H9 (cell line): ENCODE measurements at regions not wholly inside any gene's neighbourhood (a gene's known extent, or its start where the extent isn't known, plus 50 kb on each side); places are given as distances from the start of the nearest gene placed in this dataset.

Source experiments
- DNase-seq: peaks from one replicate; pipeline ENCODE4 v3.0.0-alpha.2; 2017
- H2AFZ ChIP-seq: one replicate; pipeline ENCODE4 v1.6.1; 2013; ENCODE audit warnings: mild to moderate bottlenecking, low read length, control low read depth, moderate library complexity
- H2AK5ac ChIP-seq: 2 replicates; pipeline ENCODE4 v1.6.1; 2013; ENCODE audit warnings: low read length, control low read depth, mixed read lengths; ENCODE audit not compliant: insufficient read length
- H2BK120ac ChIP-seq: one replicate; pipeline ENCODE4 v1.6.1; 2013; ENCODE audit warnings: low read depth, mild to moderate bottlenecking, low read length, control low read depth, inconsistent platforms; ENCODE audit not compliant: poor library complexity, severe bottlenecking
- H2BK12ac ChIP-seq: 2 replicates; pipeline ENCODE4 v1.6.1; 2013; ENCODE audit warnings: low read length, control low read depth, mixed read lengths, low read depth; ENCODE audit not compliant: insufficient read length
- H2BK15ac ChIP-seq: 2 replicates; pipeline ENCODE4 v1.6.1; 2013; ENCODE audit warnings: low read depth, low read length, control low read depth
- H2BK20ac ChIP-seq: one replicate; pipeline ENCODE4 v1.6.1; 2013; ENCODE audit warnings: low read depth, mild to moderate bottlenecking, low read length, control low read depth, inconsistent platforms; ENCODE audit not compliant: poor library complexity, severe bottlenecking
- H2BK5ac ChIP-seq: 2 replicates; pipeline ENCODE4 v1.6.1; 2013; ENCODE audit warnings: low read length, control low read depth, mixed read lengths; ENCODE audit not compliant: insufficient read length
- H3K14ac ChIP-seq: 2 replicates; pipeline ENCODE4 v1.6.1; 2013; ENCODE audit warnings: low read length, control low read depth; ENCODE audit not compliant: insufficient read depth
- H3K18ac ChIP-seq: 2 replicates; pipeline ENCODE4 v1.6.1; 2013; ENCODE audit warnings: low read depth, mild to moderate bottlenecking, mixed read lengths, low read length, control low read depth; ENCODE audit not compliant: insufficient read length
- H3K23ac ChIP-seq: 2 replicates; pipeline ENCODE4 v1.6.1; 2013; ENCODE audit warnings: low read length, control low read depth, mixed read lengths, low read depth; ENCODE audit not compliant: insufficient read length
- H3K23me2 ChIP-seq: 2 replicates; pipeline ENCODE4 v1.6.1; 2013; ENCODE audit warnings: low read depth, mild to moderate bottlenecking, mixed read lengths, low read length, control low read depth; ENCODE audit not compliant: insufficient read length, poor library complexity, severe bottlenecking
- H3K27ac ChIP-seq: 2 replicates; pipeline ENCODE4 v1.5.1; 2013; ENCODE audit warnings: low read length, control low read depth, mixed read lengths, low read depth; ENCODE audit not compliant: insufficient read length
- H3K27me3 ChIP-seq: 2 replicates; pipeline ENCODE4 v1.6.1; 2013; ENCODE audit warnings: low read length, control low read depth, inconsistent platforms; ENCODE audit not compliant: insufficient read depth
- H3K4ac ChIP-seq: 2 replicates; pipeline ENCODE4 v1.6.1; 2013; ENCODE audit warnings: low read depth, mild to moderate bottlenecking, control low read depth, inconsistent platforms, low read length, moderate library complexity
- H3K4me1 ChIP-seq: 2 replicates; pipeline ENCODE4 v1.6.1; 2013; ENCODE audit warnings: low read length, control low read depth, inconsistent platforms; ENCODE audit not compliant: insufficient read depth
- H3K4me2 ChIP-seq: 2 replicates; pipeline ENCODE4 v1.6.1; 2013; ENCODE audit warnings: low read length, control low read depth, mixed read lengths; ENCODE audit not compliant: insufficient read length, insufficient read depth
- H3K56ac ChIP-seq: 2 replicates; pipeline ENCODE4 v1.6.1; 2013; ENCODE audit warnings: low read depth, mild to moderate bottlenecking, mixed read lengths, low read length, control low read depth; ENCODE audit not compliant: insufficient read length
- H3K79me1 ChIP-seq: 2 replicates; pipeline ENCODE4 v1.6.1; 2013; ENCODE audit warnings: low read depth, mild to moderate bottlenecking, moderate library complexity, low read length, control low read depth, inconsistent platforms; ENCODE audit not compliant: insufficient read depth, poor library complexity, severe bottlenecking
- H3K79me2 ChIP-seq: 2 replicates; pipeline ENCODE4 v1.6.1; 2013; ENCODE audit warnings: low read length, control low read depth, inconsistent platforms; ENCODE audit not compliant: insufficient read depth
- H3K9ac ChIP-seq: 2 replicates; pipeline ENCODE4 v1.6.1; 2013; ENCODE audit warnings: low read length, control low read depth, mixed read lengths; ENCODE audit not compliant: insufficient read length; ENCODE audit errors: extremely low read depth
- H3K9me3 ChIP-seq: one replicate; pipeline ENCODE4 v1.6.1; 2013; ENCODE audit warnings: low read depth, low read length, inconsistent platforms; ENCODE audit not compliant: control insufficient read depth
- H3T11ph ChIP-seq: one replicate; pipeline ENCODE4 v1.6.1; 2013; ENCODE audit warnings: mild to moderate bottlenecking, low read length, control low read depth, inconsistent platforms
- H4K20me1 ChIP-seq: one replicate; pipeline ENCODE4 v1.6.1; 2013; ENCODE audit not compliant: control insufficient read depth, insufficient read length, insufficient read depth
- H4K5ac ChIP-seq: 2 replicates; pipeline ENCODE4 v1.6.1; 2013; ENCODE audit warnings: low read depth, mild to moderate bottlenecking, mixed read lengths, low read length, control low read depth; ENCODE audit not compliant: insufficient read length
- H4K8ac ChIP-seq: replicated peaks from 2 replicates; pipeline ENCODE4 v1.6.1; 2013; ENCODE audit warnings: low read length, control low read depth, mixed read lengths, low read depth; ENCODE audit not compliant: insufficient read length
- H4K91ac ChIP-seq: 2 replicates; pipeline ENCODE4 v1.6.1; 2013; ENCODE audit warnings: low read depth, mild to moderate bottlenecking, moderate library complexity, mixed read lengths, low read length, control low read depth; ENCODE audit not compliant: insufficient read length
- H3K27ac Mint-ChIP-seq, 3 experiments: 2 replicates in 2 of 3; 3 replicates in 1 of 3; pipeline ENCODE4 v1.8.0; 2020 to 2021; ENCODE audit warnings: mixed read lengths in 3 of 3, mild to moderate bottlenecking in 1 of 3, moderate library complexity in 1 of 3
- H3K27me3 Mint-ChIP-seq: 2 replicates; pipeline ENCODE4 v1.8.0; 2021; ENCODE audit warnings: low read depth, mild to moderate bottlenecking, moderate library complexity, mixed read lengths
- H3K36me3 Mint-ChIP-seq, 3 experiments: 2 replicates in 2 of 3; 3 replicates in 1 of 3; pipeline ENCODE4 v1.8.0; 2020 to 2021; ENCODE audit warnings: low read depth in 3 of 3, mixed read lengths in 3 of 3; ENCODE audit not compliant: insufficient read depth in 1 of 3
- H3K4me1 Mint-ChIP-seq, 2 experiments: 2 replicates each; pipeline ENCODE4 v1.8.0; 2020; ENCODE audit warnings: mixed read lengths in 2 of 2
- H3K4me3 Mint-ChIP-seq, 2 experiments: 2 replicates in 1 of 2; 3 replicates in 1 of 2; pipeline ENCODE4 v1.8.0; 2020 to 2021; ENCODE audit warnings: mild to moderate bottlenecking in 2 of 2, mixed read lengths in 2 of 2, moderate library complexity in 1 of 2
- H3K9me3 Mint-ChIP-seq, 2 experiments: 2 replicates in 1 of 2; 3 replicates in 1 of 2; pipeline ENCODE4 v1.8.0; 2020; ENCODE audit warnings: mild to moderate bottlenecking in 2 of 2, mixed read lengths in 2 of 2, moderate library complexity in 1 of 2
- CTCF ChIP-seq: fragments of 200-600 bp; sonication (generic); conservative IDR thresholded peaks from 3 replicates; pipeline ENCODE4 v1.8.0; 2021; ENCODE audit warnings: antibody characterized with exemption, mild to moderate bottlenecking
- WGBS: extraction: QIAGEN DNeasy Blood & Tissue Kit; methylation state at CpG from one replicate; pipeline ENCODE4 v1.1.7; 2013; ENCODE audit warnings: missing lambda C conversion rate, low lambda C conversion rate, mixed read lengths; ENCODE audit not compliant: insufficient read length; ENCODE audit errors: extremely low coverage; 5-methylcytosine and 5-hydroxymethylcytosine counted together

- H3K18ac ChIP-seq = no peak overlapping the region
- H3K4ac ChIP-seq = no peak overlapping the region
- no peaks in the 10 kb centered on the region for H3K4me1 ChIP-seq
- H3K23ac ChIP-seq = no peak overlapping the region
- no peak for TF ChIP-seq CTCF
- peaks cover 3 to 6% of the 10 kb centered on the region in 2 experiments; a peak in 2 of 4 replicates for H3K4me1 Mint-ChIP-seq
- no peak for DNase-seq
- no peak overlapping the region for H3K9ac ChIP-seq
- H3K27me3 Mint-ChIP-seq = no peaks in the 10 kb centered on the region; the same call in 1 of the 2 replicates
- no peaks in the 10 kb centered on the region for H3K27me3 ChIP-seq
- H2BK12ac ChIP-seq = no peak overlapping the region
- no peak overlapping the region for H4K8ac ChIP-seq
- H3K23me2 ChIP-seq = peaks cover 2% of the 10 kb centered on the region
- H2BK5ac ChIP-seq = no peak overlapping the region
- H3K36me3 Mint-ChIP-seq = peaks cover 0 to 4% (median 0%) of the 10 kb centered on the region in 3 experiments; a peak in 3 of 7 replicates
- no peak overlapping the region for H3K4me2 ChIP-seq
- H2BK20ac ChIP-seq = no peak overlapping the region
- H2AFZ ChIP-seq = no peak overlapping the region
- no peaks in the 10 kb centered on the region for H3K79me1 ChIP-seq
- H4K20me1 ChIP-seq = no peaks in the 10 kb centered on the region
- H3K27ac ChIP-seq = no peak overlapping the region
- H4K5ac ChIP-seq = no peak overlapping the region
- no peak overlapping the region for H2BK120ac ChIP-seq
- no peak overlapping the region for H2BK15ac ChIP-seq
- no peaks in the 10 kb centered on the region for H3K9me3 ChIP-seq
- no peak overlapping the region for H3T11ph ChIP-seq
- no peak overlapping the region for H2AK5ac ChIP-seq
- no peak overlapping the region for H3K56ac ChIP-seq
- no CpG with 5 or more reads among the region's 6 CpGs for WGBS
- H3K27ac Mint-ChIP-seq = no peak overlapping the region
- no peaks in the 10 kb centered on the region for H3K79me2 ChIP-seq
- no peak overlapping the region for H3K4me3 Mint-ChIP-seq
- no peak overlapping the region for H4K91ac ChIP-seq
- no peak overlapping the region; the same call in 1 of the 2 replicates for H3K14ac ChIP-seq
- H3K9me3 Mint-ChIP-seq = peaks cover 0 to 4% of the 10 kb centered on the region in 2 experiments; a peak in 2 of 5 replicates
Observed at GRCh38 chr1:30604801-30605440, 118.5 kb downstream of the MATN1 start.
